Thyroid gland (tissue), 4 donors: ENCODE measurements at regions not wholly inside any gene's neighbourhood (a gene's known extent, or its start where the extent isn't known, plus 50 kb on each side); places are given as distances from the start of the nearest gene placed in this dataset.

Experiments
- DNase-seq, 2 donors: peaks; one replicate each; pipeline ENCODE4 v3.0.0-alpha.2; 2019
- H3K27ac ChIP-seq, 3 donors: fragments of 200-600 bp; sonication (generic); 1 replicate in 2 of 3; 2 replicates in 1 of 3; pipeline ENCODE4 v1.5.1; 2016 to 2019; ENCODE audit warnings: mild to moderate bottlenecking in 1 of 3, moderate library complexity in 1 of 3
- H3K27me3 ChIP-seq: fragments of 200-600 bp; sonication (generic); one replicate; pipeline ENCODE4 v1.5.1; 2019
- H3K36me3 ChIP-seq, 2 donors: fragments of 200-600 bp; sonication (generic); one replicate each; pipeline ENCODE4 v1.5.1; 2016 to 2019
- H3K4me1 ChIP-seq, 2 donors: fragments of 200-600 bp; sonication (generic); one replicate each; pipeline ENCODE4 v1.5.1; 2017 to 2019
- H3K4me3 ChIP-seq, 3 donors: fragments of 200-600 bp; sonication (generic); replicated peaks in 1 of 3; 1 replicate in 2 of 3; 2 replicates in 1 of 3; pipeline ENCODE4 v1.5.1; 2016; ENCODE audit warnings: mild to moderate bottlenecking in 1 of 3
- H3K9me3 ChIP-seq: fragments of 200-600 bp; sonication (generic); one replicate; pipeline ENCODE4 v1.5.1; 2017
- CTCF ChIP-seq, 6 experiments: fragments of 200-600 bp in 3 of 6; fragments of 450-650 bp in 3 of 6; sonication (generic) in 3 of 6; IDR thresholded peaks; one replicate each; pipeline ENCODE4 v1.5.1; 2016 to 2019; ENCODE audit warnings: antibody characterized with exemption in 6 of 6, mild to moderate bottlenecking in 2 of 6, inconsistent platforms in 1 of 6, moderate library complexity in 1 of 6
- POLR2A ChIP-seq, 2 donors: fragments of 450-650 bp; IDR thresholded peaks; one replicate each; pipeline ENCODE4 v1.6.1; 2017; ENCODE audit warnings: antibody characterized with exemption in 2 of 2, mild to moderate bottlenecking in 2 of 2, moderate library complexity in 1 of 2
- WGBS, 2 donors: methylation state at CpG; one replicate each; pipeline ENCODE4 v1.1.5; 2017; 5-methylcytosine and 5-hydroxymethylcytosine counted together
- intact Hi-C: fragments of 100-400 bp; cut with DNase I; formaldehyde crosslinking; loops from one replicate; pipeline ENCODE4 v1.15.1; 2023

GRCh38 chr5:38758774-38759600 lies 86.8 kb upstream of the OSMR start:
- no peak for DNase-seq
- Histone ChIP-seq H3K27ac (no peak overlapping the region), H3K27me3 (no peaks in the 10 kb centered on the region), H3K4me1 (no peaks in the 10 kb centered on the region), H3K4me3 (no peak overlapping the region), H3K9me3 (no peaks in the 10 kb centered on the region), H3K36me3 (no peaks in the 10 kb centered on the region)
- no peak for TF ChIP-seq POLR2A (IDR thresholded peaks at IDR 0.05)
- TF ChIP-seq CTCF (IDR thresholded peaks at IDR 0.05), result no peak
- WGBS, 2 donors, result 41 to 50% methylated on average over 10 of the region's 10 CpGs
- intact Hi-C loops, result no loop called here

- no peaks in the 10 kb centered on the region for H3K27me3 ChIP-seq
- no peaks in the 10 kb centered on the region for H3K36me3 ChIP-seq
- H3K4me1 ChIP-seq, result peaks cover 0 to 4% of the 10 kb centered on the region in 2 donors
- H3K9me3 ChIP-seq, result no peaks in the 10 kb centered on the region
- no peak for TF ChIP-seq POLR2A (IDR thresholded peaks at IDR 0.05)
- TF ChIP-seq CTCF (IDR thresholded peaks at IDR 0.05), result no peak
- no peak overlapping the region for H3K4me3 ChIP-seq
- intact Hi-C loops, result no loop called here
- DNase-seq, result no peak
- WGBS, 2 donors, result 85 to 86% methylated on average over 4 of the region's 4 CpGs
- H3K27ac ChIP-seq, result no peak overlapping the region
Observed at GRCh38 chr5:38764937-38765391, 80.8 kb upstream of the OSMR start.

GRCh38 chr5:38765399-38765861 lies 80.4 kb upstream of the OSMR start:
- Histone ChIP-seq H3K4me3 (no peak overlapping the region), H3K9me3 (no peaks in the 10 kb centered on the region), H3K27ac (no peak overlapping the region), H3K27me3 (no peaks in the 10 kb centered on the region), H3K36me3 (no peaks in the 10 kb centered on the region), H3K4me1 (peaks cover 0 to 4% of the 10 kb centered on the region in 2 donors)
- intact Hi-C loops, result no loop called here
- TF ChIP-seq CTCF (IDR thresholded peaks at IDR 0.05) (no peak), POLR2A (IDR thresholded peaks at IDR 0.05) (no peak)
- 68 to 78% methylated on average over 5 of the region's 5 CpGs for WGBS, 2 donors
- DNase-seq, result no peak

- H3K27ac ChIP-seq, result no peak overlapping the region
- H3K4me1 ChIP-seq, result peaks cover 0 to 4% of the 10 kb centered on the region in 2 donors
- TF ChIP-seq CTCF (IDR thresholded peaks at IDR 0.05) (no peak), POLR2A (IDR thresholded peaks at IDR 0.05) (no peak)
- no peaks in the 10 kb centered on the region for H3K36me3 ChIP-seq
- H3K9me3 ChIP-seq, result no peaks in the 10 kb centered on the region
- no peaks in the 10 kb centered on the region for H3K27me3 ChIP-seq
- WGBS, 2 donors, result 69 to 86% methylated on average over 2 of the region's 2 CpGs
- no peak for DNase-seq
- no peak overlapping the region for H3K4me3 ChIP-seq
- intact Hi-C loops, result no loop called here
Observed at GRCh38 chr5:38766151-38766550, 79.7 kb upstream of the OSMR start.
